Endodermal cell (in vitro differentiated cells): ENCODE measurements at regions not wholly inside any gene's neighbourhood (a gene's known extent, or its start where the extent isn't known, plus 50 kb on each side); places are given as distances from the start of the nearest gene placed in this dataset.
A peak's percentile ranks its signal among the peaks of the same experiment; 100 is the strongest.

ENCODE experiments used
- DNase-seq: peaks from one replicate; pipeline ENCODE4 v3.0.0-alpha.2; 2017
- H3K27ac ChIP-seq: 2 replicates; pipeline ENCODE4 v1.5.1; 2013; ENCODE audit warnings: mild to moderate bottlenecking, low read depth, low read length, moderate library complexity
- H3K27me3 ChIP-seq: 2 replicates; pipeline ENCODE4 v1.6.1; 2013; ENCODE audit warnings: mild to moderate bottlenecking, low read length, moderate library complexity; ENCODE audit not compliant: insufficient read depth, control insufficient read depth, poor library complexity, severe bottlenecking
- H3K36me3 ChIP-seq: 2 replicates; pipeline ENCODE4 v1.7.0; 2013; ENCODE audit warnings: mild to moderate bottlenecking, low read length, moderate library complexity; ENCODE audit not compliant: control insufficient read depth, insufficient read depth
- H3K4me1 ChIP-seq: one replicate; pipeline ENCODE4 v1.7.0; 2013; ENCODE audit warnings: low read length; ENCODE audit not compliant: control insufficient read depth, insufficient read depth
- H3K4me3 ChIP-seq: 2 replicates; pipeline ENCODE4 v1.5.1; 2013; ENCODE audit warnings: mild to moderate bottlenecking, low read length, moderate library complexity
- H3K9ac ChIP-seq: 2 replicates; pipeline ENCODE4 v1.6.1; 2013; ENCODE audit warnings: mild to moderate bottlenecking, low read length, moderate library complexity; ENCODE audit not compliant: poor library complexity, severe bottlenecking; ENCODE audit errors: extremely low read depth
- H3K9me3 ChIP-seq: 2 replicates; pipeline ENCODE4 v1.6.1; 2013; ENCODE audit warnings: mild to moderate bottlenecking, low read length, moderate library complexity; ENCODE audit not compliant: control insufficient read depth
- H3K27ac Mint-ChIP-seq: 2 replicates; pipeline ENCODE4 v1.8.0; 2020; ENCODE audit warnings: mixed read lengths
- H3K27me3 Mint-ChIP-seq: 2 replicates; pipeline ENCODE4 v1.8.0; 2021; ENCODE audit warnings: mild to moderate bottlenecking, mixed read lengths; ENCODE audit not compliant: insufficient read depth
- H3K36me3 Mint-ChIP-seq: 2 replicates; pipeline ENCODE4 v1.8.0; 2020; ENCODE audit warnings: low read depth, mixed read lengths
- H3K4me1 Mint-ChIP-seq: 2 replicates; pipeline ENCODE4 v1.8.0; 2020; ENCODE audit warnings: mixed read lengths
- H3K4me3 Mint-ChIP-seq: 2 replicates; pipeline ENCODE4 v1.8.0; 2020; ENCODE audit warnings: mild to moderate bottlenecking, moderate library complexity, mixed read lengths
- H3K9me3 Mint-ChIP-seq: 2 replicates; pipeline ENCODE4 v1.8.0; 2020; ENCODE audit warnings: mild to moderate bottlenecking, mixed read lengths
- WGBS, 2 experiments: methylation state at CpG; one replicate each; pipeline versions ENCODE4 v1.1.5 to v1.1.7; 2013; ENCODE audit warnings: missing lambda C conversion rate in 2 of 2, mixed read lengths in 1 of 2; ENCODE audit not compliant: insufficient coverage in 1 of 2, insufficient read length in 1 of 2; 5-methylcytosine and 5-hydroxymethylcytosine counted together
- TF ChIP-seq, protein P1 (sequence below): fragments of 200-600 bp; sonication (generic); conservative IDR thresholded peaks from 2 replicates; pipeline ENCODE4 v1.5.0; 2021; ENCODE audit warnings: antibody characterized with exemption, mild to moderate bottlenecking

DNA sequence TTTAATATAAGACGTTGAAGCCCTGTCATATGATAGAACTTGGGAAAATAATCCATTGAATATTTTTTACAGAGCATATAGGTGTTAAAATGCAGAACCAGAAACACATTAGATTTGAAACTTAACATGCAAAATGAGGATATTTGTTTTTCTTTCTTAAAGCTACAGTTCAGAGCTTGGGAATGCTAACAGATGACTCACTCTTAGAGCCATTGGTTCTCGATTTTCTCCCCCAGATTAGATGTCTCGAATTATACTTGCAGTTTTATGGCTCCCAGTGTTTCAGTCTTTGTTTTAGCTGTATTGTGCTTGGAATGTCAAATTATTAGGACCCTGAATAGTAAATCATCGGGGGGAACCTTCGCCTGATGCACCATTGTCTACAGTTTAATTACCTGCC, 575.7 kb upstream of the ZP4 start:
- Mint-ChIP-seq H3K27me3 (no peaks in the 10 kb centered on the region), H3K9me3 (no peaks in the 10 kb centered on the region), H3K4me3 (no peak overlapping the region), H3K4me1 (peaks cover 3% of the 10 kb centered on the region), H3K36me3 (peaks cover 5% of the 10 kb centered on the region), H3K27ac (no peak overlapping the region)
- H3K36me3 ChIP-seq, result no peaks in the 10 kb centered on the region
- 90% methylated on average over 5 of the region's 5 CpGs; no CpG with 5 or more reads in 1 of the 2 experiments for WGBS, 2 experiments
- no peak overlapping the region for H3K4me3 ChIP-seq
- no peak overlapping the region for H3K27ac ChIP-seq
- no peak overlapping the region for H3K9ac ChIP-seq
- no peaks in the 10 kb centered on the region for H3K27me3 ChIP-seq
- no peaks in the 10 kb centered on the region for H3K4me1 ChIP-seq
- TF ChIP-seq, protein P1, sequence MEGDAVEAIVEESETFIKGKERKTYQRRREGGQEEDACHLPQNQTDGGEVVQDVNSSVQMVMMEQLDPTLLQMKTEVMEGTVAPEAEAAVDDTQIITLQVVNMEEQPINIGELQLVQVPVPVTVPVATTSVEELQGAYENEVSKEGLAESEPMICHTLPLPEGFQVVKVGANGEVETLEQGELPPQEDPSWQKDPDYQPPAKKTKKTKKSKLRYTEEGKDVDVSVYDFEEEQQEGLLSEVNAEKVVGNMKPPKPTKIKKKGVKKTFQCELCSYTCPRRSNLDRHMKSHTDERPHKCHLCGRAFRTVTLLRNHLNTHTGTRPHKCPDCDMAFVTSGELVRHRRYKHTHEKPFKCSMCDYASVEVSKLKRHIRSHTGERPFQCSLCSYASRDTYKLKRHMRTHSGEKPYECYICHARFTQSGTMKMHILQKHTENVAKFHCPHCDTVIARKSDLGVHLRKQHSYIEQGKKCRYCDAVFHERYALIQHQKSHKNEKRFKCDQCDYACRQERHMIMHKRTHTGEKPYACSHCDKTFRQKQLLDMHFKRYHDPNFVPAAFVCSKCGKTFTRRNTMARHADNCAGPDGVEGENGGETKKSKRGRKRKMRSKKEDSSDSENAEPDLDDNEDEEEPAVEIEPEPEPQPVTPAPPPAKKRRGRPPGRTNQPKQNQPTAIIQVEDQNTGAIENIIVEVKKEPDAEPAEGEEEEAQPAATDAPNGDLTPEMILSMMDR, result no peak
- H3K9me3 ChIP-seq, result no peaks in the 10 kb centered on the region
- no peak for DNase-seq

DNA sequence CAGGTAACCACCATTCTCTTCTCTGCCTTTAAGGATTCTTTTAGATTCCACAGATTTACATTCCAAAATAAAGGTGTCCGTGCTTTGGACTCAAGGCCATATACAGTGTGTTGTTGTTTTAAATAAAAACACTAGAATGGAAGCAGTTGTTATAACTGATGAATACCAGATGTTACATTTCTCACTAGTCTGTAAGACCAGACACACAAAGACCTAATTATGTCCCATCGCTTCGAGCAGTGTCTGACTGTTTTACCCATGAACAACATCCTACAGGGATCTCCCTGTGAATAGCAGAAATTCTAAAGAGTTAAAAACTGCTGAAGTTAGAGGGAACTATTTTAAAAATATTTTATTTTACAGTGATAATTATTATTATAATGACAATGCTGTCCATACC, 574.7 kb upstream of the ZP4 start:
- H3K27me3 ChIP-seq, result no peaks in the 10 kb centered on the region
- Mint-ChIP-seq H3K27me3 (no peaks in the 10 kb centered on the region), H3K27ac (no peak overlapping the region), H3K36me3 (no peaks in the 10 kb centered on the region), H3K4me3 (no peak overlapping the region), H3K9me3 (no peaks in the 10 kb centered on the region), H3K4me1 (peaks cover 3% of the 10 kb centered on the region)
- no peaks in the 10 kb centered on the region for H3K9me3 ChIP-seq
- H3K4me1 ChIP-seq, result no peaks in the 10 kb centered on the region
- no peak for DNase-seq
- no peaks in the 10 kb centered on the region for H3K36me3 ChIP-seq
- 92% methylated on average over 3 of the region's 3 CpGs; no CpG with 5 or more reads in 1 of the 2 experiments for WGBS, 2 experiments
- H3K9ac ChIP-seq, result no peak overlapping the region
- TF ChIP-seq, protein P1, result no peak
- no peak overlapping the region for H3K27ac ChIP-seq
- no peak overlapping the region for H3K4me3 ChIP-seq

DNA sequence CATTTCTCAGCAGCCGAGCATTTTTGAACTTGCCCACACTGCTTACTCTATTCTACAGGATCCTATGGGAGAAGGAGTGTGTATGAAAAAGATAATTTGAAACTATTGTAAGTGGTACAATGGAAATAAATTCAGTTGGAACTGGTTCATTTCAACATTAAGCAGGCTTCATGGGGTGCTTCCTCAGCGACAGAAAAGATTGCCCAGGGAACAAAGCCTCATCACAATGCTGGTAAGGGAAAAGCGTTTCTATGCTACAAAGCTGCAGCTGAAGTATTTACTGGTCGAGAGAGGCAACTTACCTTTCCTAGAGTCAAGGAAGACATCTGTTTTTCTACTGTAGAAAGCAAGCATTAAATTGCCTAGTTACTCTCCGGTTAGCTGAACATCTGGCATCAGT, 568.2 kb upstream of the ZP4 start:
- no peak overlapping the region for H3K4me3 Mint-ChIP-seq
- Histone ChIP-seq H3K27ac (peak overlapping the region; percentile 54), H3K9me3 (no peaks in the 10 kb centered on the region), H3K36me3 (no peaks in the 10 kb centered on the region), H3K9ac (no peak overlapping the region), H3K4me1 (no peaks in the 10 kb centered on the region), H3K4me3 (no peak overlapping the region), H3K27me3 (no peaks in the 10 kb centered on the region)
- no peaks in the 10 kb centered on the region for H3K27me3 Mint-ChIP-seq
- WGBS, 2 experiments, result 43 to 66% methylated on average over 4 to 5 of the region's 5 CpGs
- TF ChIP-seq, protein P1, result no peak
- H3K27ac Mint-ChIP-seq, result peak overlapping the region; percentile 78
- H3K4me1 Mint-ChIP-seq, result peaks cover 2% of the 10 kb centered on the region
- DNase-seq, result no peak
- no peaks in the 10 kb centered on the region for H3K36me3 Mint-ChIP-seq
- H3K9me3 Mint-ChIP-seq, result no peaks in the 10 kb centered on the region
